DMS 273 treated with DMSO at 0.1 percent for 48 hours (cell line): ENCODE measurements at regions not wholly inside any gene's neighbourhood (a gene's known extent, or its start where the extent isn't known, plus 50 kb on each side); places are given as distances from the start of the nearest gene placed in this dataset.
"Not testable (repeated sequence)": the region's sequence is repeated elsewhere in the genome, so short reads cannot be mapped to it uniquely, and the experiment has no call there.

Experiments
- DNase-seq: peaks from one replicate; lab custom pipeline; 2025; lab: John Stamatoyannopoulos, UW

- DNase-seq = no peak
These were observed 375.9 kb downstream of the NXPH1 start for GRCh38 chr7:8809320-8809719.

DNA sequence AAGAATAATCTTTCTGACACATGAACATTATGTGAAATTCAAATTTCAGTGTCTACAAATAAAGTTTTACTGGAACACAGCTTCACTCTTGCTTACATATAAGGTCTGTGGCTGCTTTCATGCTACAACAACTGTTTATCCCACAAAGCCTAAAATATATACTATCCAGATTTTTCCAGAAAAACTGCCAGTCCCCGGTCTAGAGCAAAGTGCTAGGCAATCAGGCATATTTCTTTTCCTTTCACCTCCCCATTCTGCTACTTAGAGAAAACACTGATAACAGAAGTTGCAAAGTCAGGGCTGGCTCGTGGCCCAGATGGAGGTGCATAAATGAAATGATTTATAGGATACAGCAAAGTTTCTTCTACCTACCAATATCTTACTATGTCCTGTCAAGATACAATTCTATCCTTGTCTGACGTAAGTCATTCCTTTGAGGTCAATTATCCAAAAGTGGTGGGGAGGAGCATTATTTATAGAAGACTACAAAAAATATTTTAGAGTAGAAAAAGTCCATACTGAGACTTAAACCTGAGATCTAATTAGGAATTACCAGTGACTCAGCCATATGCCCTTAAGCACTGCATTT lies 384.1 kb downstream of the NXPH1 start:
- DNase-seq = peak; percentile 86

DNA sequence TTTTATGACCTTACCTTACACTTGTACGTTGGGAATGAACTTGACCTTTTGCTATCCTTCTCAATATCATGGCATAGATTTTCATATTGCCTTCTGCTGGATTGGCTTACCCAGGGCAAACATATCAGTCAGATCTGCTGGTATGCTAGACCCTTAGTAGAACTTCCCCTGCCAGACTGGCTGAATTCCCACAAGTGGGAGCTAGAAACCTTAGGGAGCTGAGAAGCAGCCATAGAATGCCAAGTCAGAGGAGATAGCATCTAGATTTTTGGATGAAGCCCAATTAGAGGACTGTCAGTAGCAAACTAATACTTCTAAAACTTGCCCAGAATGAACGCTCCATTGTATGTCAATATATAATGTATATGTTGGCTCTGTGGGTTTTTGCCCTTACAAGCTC lies 385.0 kb downstream of the NXPH1 start:
- DNase-seq = peak; percentile 81

- no peak for DNase-seq
These were observed 389.2 kb downstream of the NXPH1 start for GRCh38 chr7:8822595-8822994.

- no peak for DNase-seq
These were observed 390.1 kb downstream of the NXPH1 start for GRCh38 chr7:8823486-8823885.

DNA sequence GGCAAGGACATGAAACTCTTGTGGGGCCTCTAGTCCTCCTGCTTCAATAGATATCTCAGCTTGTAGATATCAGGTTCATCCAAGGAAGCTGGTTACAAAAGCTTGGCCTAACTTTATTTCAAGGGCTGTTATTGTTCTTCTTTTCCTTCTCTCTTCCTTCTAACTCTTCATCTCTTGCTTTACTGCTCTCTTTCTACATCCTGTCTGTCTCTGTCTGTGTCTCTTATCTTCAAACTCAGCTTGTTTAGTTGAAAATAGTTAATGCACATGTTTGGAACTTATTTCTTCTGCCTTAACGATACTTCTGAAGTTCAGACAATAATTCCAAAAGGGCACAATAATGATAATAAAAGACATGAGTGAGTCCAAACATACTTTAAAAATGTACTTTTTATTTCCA lies 393.9 kb downstream of the NXPH1 start:
- DNase-seq = no peak

- DNase-seq = no peak
These were observed 395.7 kb downstream of the NXPH1 start for GRCh38 chr7:8829100-8829499.

DNA sequence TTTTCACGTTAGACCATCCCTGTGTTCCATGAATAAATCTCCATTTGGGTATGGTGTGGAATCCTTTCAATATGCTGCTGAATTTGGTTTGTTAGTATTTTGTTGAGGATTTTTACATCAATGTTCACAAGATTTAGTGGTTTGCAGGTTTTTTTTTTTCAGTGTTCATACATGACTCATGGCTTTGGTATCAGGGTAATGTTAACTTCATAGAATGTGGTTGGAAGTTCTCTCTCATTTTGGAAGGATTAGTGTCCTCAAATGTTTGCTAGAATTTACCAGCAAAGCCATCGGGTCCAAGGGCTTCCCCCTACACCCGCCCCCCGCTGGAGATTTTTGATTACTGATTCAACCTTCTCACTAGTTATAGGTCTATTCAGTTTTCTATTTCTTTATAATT lies 398.0 kb downstream of the NXPH1 start:
- DNase-seq = no peak

GRCh38 chr7:8833355-8833754 lies 399.9 kb downstream of the NXPH1 start:
- no peak for DNase-seq

GRCh38 chr7:8841171-8841570 lies 407.8 kb downstream of the NXPH1 start:
- DNase-seq = no peak

DNA sequence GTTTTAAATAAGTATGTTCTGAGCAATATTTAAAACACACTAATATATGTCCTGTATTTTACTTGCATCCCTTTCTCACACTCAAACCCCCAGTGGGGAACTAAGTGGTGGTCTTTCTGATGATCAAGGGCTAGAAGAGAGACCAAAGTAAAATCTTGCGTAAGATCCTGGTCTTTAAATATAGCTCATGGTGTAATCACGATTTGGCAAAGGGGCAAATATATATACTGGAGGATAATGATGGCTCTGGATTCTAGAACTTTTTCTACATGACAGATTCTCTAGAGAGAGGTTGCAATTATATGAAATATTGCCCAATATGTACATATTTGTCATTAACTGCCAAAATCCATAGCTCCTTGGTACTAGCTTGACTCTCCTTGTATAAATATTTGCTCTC lies 438.3 kb downstream of the NXPH1 start:
- no peak for DNase-seq

GRCh38 chr7:8881916-8882315 lies 448.5 kb downstream of the NXPH1 start:
- DNase-seq = no peak

DNA sequence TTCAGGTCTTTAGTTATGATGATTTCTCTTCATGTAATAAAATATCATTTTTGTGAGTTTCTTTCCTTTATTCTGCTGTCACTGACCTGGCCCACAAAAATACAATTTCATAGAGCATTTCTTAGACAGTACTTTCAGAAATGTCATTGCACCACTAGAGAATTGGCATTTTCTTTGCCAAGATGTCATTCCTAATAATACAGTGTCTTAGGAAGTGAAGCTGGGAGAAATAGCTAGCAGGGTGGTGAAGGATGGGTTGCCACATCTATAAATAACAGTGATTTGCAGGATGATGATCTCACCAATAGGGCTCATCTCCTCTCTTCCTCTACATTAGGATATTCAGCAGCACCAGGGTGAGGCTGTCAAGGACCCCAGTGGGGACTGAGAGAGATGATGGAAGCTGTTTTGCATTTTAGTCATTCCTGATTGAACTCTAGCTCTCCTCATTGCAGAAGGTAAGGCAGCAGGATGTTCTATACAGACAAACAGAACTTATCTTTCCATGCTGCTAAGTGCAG lies 452.1 kb downstream of the NXPH1 start:
- no peak for DNase-seq

- DNase-seq = not testable (repeated sequence)
These were observed 456.9 kb downstream of the NXPH1 start for GRCh38 chr7:8890346-8890745.

- DNase-seq = no peak
These were observed 460.4 kb downstream of the NXPH1 start for GRCh38 chr7:8893775-8894174.

GRCh38 chr7:8906396-8907075 lies 473.1 kb downstream of the NXPH1 start:
- DNase-seq = no peak

DNA sequence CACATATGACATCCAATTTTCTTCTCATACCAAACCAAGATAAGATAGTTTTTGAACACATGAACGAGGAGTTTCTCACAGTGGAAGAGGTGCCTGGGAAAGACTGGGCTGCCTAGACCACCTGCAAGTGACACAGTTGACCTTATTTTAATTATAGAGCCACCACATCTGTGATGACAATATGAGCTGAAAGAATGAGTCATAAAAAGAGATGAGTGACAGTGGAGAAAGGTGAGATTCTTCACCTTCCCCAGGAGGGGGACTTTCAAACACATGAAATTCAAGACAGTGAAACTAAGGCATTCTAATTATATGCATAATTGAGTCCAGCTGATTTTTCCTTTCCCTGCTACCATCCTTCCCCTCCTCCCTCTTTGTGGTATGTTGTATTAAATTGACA lies 475.5 kb downstream of the NXPH1 start:
- no peak for DNase-seq

DNA sequence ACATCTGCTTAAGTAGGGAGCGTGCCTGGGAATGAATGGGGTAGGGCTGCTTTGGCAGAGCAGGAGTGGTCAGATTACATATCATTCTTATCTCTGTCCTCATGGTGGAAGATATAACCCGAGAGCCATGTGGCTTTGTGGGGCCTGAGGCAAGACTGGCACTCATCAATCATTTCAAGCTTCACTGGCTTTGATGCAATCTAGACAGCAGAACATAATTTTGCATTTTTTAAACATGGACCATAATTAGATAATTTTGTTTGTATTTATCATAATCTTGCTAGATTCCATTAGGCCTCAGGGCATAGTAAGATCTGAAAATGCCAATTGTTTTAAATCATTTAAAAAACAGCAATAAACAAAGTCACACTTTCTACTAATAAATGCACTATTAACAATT lies 480.3 kb downstream of the NXPH1 start:
- no peak for DNase-seq

GRCh38 chr7:8921807-8922206 lies 488.4 kb downstream of the NXPH1 start:
- no peak for DNase-seq

DNA sequence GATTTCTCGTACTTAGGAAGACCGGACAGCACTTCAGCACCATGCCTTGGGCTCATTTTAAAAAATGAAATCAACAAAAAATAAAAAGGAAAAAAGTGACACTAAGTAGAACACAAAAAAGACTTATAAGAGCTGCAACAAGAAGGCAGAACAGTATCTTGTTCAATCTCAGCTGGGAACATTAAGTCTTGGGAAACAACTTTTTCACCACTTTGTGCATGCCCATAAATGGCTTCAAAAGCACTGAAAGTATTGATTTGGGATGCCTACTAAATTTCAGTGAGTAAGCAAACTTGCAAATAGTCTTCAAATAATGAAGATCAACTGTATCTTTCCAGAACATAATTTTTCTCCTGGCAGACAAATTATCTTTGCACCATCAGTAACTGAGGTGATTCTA lies 489.3 kb downstream of the NXPH1 start:
- DNase-seq = no peak

DNA sequence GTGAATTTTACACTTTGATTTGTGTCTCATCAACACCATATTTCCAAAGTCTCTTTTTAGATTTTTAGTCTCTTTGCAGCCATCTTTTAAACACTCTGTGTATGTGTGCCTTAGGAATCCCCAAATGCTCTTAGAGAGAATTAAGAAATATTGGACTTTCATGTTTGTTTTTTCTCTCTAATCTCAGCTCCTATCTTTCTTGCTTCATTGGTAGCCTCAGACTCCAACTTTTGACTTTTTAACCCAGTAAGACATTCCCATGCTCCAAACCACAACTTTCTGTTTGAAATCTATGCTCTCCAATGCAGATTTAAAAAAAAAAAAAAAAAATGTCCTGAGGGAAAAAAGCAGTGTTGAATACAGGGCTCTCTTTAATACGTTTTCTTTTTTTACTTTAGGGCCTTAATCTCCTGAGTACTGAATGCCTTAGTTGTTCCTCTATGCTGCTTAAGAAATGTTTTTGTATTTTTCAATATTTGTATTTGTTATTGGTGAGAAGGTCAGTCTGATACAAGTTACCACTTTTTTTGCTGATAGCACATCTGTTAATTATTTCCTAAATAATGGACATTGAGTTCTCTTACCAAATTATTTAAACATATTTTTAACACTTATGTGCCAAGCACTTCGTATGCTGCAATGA lies 489.9 kb downstream of the NXPH1 start:
- DNase-seq = no peak

DNA sequence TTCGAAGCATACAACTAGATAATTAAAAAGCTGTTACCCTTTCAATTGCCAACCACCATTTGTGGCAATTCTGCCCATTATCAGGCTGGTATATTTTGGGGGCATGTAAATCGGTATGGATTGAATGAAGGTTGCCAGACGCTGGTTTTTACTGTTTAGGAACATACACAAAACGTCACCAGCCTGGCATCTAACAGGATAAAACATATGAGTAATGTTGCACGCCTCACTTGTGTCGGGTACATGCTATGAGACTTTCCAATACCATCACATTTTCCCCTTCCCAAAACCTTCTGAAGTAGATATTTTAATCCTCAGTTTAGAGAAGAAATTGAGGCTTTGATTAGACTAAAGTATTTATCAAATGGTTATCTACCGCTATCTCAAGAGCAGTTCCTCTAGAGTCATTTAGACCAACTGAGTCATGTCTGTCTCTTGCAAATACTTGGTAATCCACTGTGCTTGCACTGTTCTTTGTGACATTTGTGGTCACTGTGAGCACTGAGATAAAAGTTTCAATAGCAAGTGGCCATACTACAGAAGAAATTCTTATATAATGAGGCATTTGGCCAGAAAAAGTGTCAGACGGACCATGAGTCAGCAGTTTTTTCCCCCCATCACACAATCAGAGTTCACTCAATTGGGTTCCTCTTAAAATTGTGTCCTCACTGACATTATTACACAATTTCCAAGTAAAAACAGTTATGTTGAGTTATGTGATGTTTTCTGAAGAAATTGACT lies 498.7 kb downstream of the NXPH1 start:
- no peak for DNase-seq

GRCh38 chr7:8932751-8933150 lies 499.3 kb downstream of the NXPH1 start:
- DNase-seq = no peak
